Activated CD8-positive, alpha-beta T cell treated with anti-CD3 and anti-CD28 coated beads, Interleukin-2, amount 10 ng/mL, durations not matched to agents 7 days and 5 days (primary cell): ENCODE measurements at regions not wholly inside any gene's neighbourhood (a gene's known extent, or its start where the extent isn't known, plus 50 kb on each side); places are given as distances from the start of the nearest gene placed in this dataset.

Source experiments
- ATAC-seq: fragments of 150-1000 bp; cut with Tn5 transposase; one replicate; pipeline ENCODE4 v1.10.0; 2021; ENCODE audit warnings: moderate library complexity
- CTCF ChIA-PET: fragments of 350-600 bp; sonication (Branson Sonifier 250); formaldehyde crosslinking; loops from one replicate; lab custom pipeline; 2021; ENCODE audit warnings: antibody characterized with exemption; lab: Charles Lee
- POLR2A ChIA-PET: fragments of 350-600 bp; sonication (Branson Sonifier 250); formaldehyde crosslinking; loops from one replicate; lab custom pipeline; 2021; ENCODE audit warnings: antibody characterized with exemption; lab: Charles Lee
- DNase-seq: peaks from one replicate; pipeline ENCODE4 v3.0.0-alpha.2; 2020
- H3K27ac Mint-ChIP-seq: one replicate; pipeline ENCODE4 v1.8.0; 2021; ENCODE audit warnings: mild to moderate bottlenecking, mixed read lengths
- H3K27me3 Mint-ChIP-seq: one replicate; pipeline ENCODE4 v1.8.0; 2021; ENCODE audit warnings: low read depth, mixed read lengths
- H3K36me3 Mint-ChIP-seq: one replicate; pipeline ENCODE4 v1.8.0; 2021; ENCODE audit warnings: low read depth, mixed read lengths
- H3K4me1 Mint-ChIP-seq: one replicate; pipeline ENCODE4 v1.8.0; 2021; ENCODE audit warnings: low read depth, mixed read lengths
- H3K4me3 Mint-ChIP-seq: one replicate; pipeline ENCODE4 v1.8.0; 2021; ENCODE audit warnings: mild to moderate bottlenecking, mixed read lengths
- H3K9me3 Mint-ChIP-seq: one replicate; pipeline ENCODE4 v1.8.0; 2022; ENCODE audit warnings: mixed read lengths; ENCODE audit not compliant: insufficient read depth

GRCh38 chr15:98321896-98322295, 326.4 kb upstream of the IGF1R start:
- Mint-ChIP-seq H3K27me3 (no peaks in the 10 kb centered on the region), H3K27ac (no peak overlapping the region), H3K4me1 (no peaks in the 10 kb centered on the region), H3K4me3 (no peak overlapping the region), H3K36me3 (no peaks in the 10 kb centered on the region), H3K9me3 (peaks cover 12% of the 10 kb centered on the region)
- CTCF ChIA-PET: no interaction called here
- no peak for DNase-seq
- POLR2A ChIA-PET: no interaction called here
- no peak for ATAC-seq

- ATAC-seq: no peak
- H3K9me3 Mint-ChIP-seq: peaks cover 12% of the 10 kb centered on the region
- H3K4me1 Mint-ChIP-seq: no peaks in the 10 kb centered on the region
- ChIA-PET CTCF (no interaction called here), POLR2A (no interaction called here)
- H3K27me3 Mint-ChIP-seq: no peaks in the 10 kb centered on the region
- no peak for DNase-seq
- H3K4me3 Mint-ChIP-seq: no peak overlapping the region
- H3K27ac Mint-ChIP-seq: no peak overlapping the region
- H3K36me3 Mint-ChIP-seq: no peaks in the 10 kb centered on the region
These were observed 325.8 kb upstream of the IGF1R start for GRCh38 chr15:98322581-98322980.

- Mint-ChIP-seq H3K9me3 (peaks cover 9% of the 10 kb centered on the region), H3K4me1 (no peaks in the 10 kb centered on the region), H3K27me3 (no peaks in the 10 kb centered on the region), H3K36me3 (no peaks in the 10 kb centered on the region), H3K27ac (no peak overlapping the region), H3K4me3 (no peak overlapping the region)
- ChIA-PET CTCF (interaction anchor here (1.8 kb wide), 1 partner anchor 13 kb away, joined by 7 read pairs; no protein-coding TSS in a partner anchor), POLR2A (no interaction called here)
- ATAC-seq (no peak), DNase-seq (no peak)
These were observed 323.9 kb upstream of the IGF1R start for GRCh38 chr15:98324341-98324970.

GRCh38 chr15:98326804-98327203, 321.5 kb upstream of the IGF1R start:
- POLR2A ChIA-PET: no interaction called here
- no peak for DNase-seq
- no peaks in the 10 kb centered on the region for H3K27me3 Mint-ChIP-seq
- H3K4me1 Mint-ChIP-seq: no peaks in the 10 kb centered on the region
- H3K9me3 Mint-ChIP-seq: peaks cover 9% of the 10 kb centered on the region
- H3K27ac Mint-ChIP-seq: no peak overlapping the region
- CTCF ChIA-PET: interaction anchor here (1.0 to 1.2 kb wide), 2 partner anchors 15 to 102 kb away, joined by 3 to 4 read pairs; no protein-coding TSS in a partner anchor
- ATAC-seq: no peak
- no peaks in the 10 kb centered on the region for H3K36me3 Mint-ChIP-seq
- H3K4me3 Mint-ChIP-seq: no peak overlapping the region

- Mint-ChIP-seq H3K27me3 (no peaks in the 10 kb centered on the region), H3K27ac (no peak overlapping the region), H3K4me3 (no peak overlapping the region), H3K36me3 (no peaks in the 10 kb centered on the region), H3K9me3 (peaks cover 9% of the 10 kb centered on the region), H3K4me1 (no peaks in the 10 kb centered on the region)
- no peak for ATAC-seq
- ChIA-PET CTCF (no interaction called here), POLR2A (no interaction called here)
- no peak for DNase-seq
These were observed 318.1 kb upstream of the IGF1R start for GRCh38 chr15:98330258-98330657.

- no peak for ATAC-seq
- no peak overlapping the region for H3K27ac Mint-ChIP-seq
- POLR2A ChIA-PET: interaction anchor here (0.8 kb wide), 1 partner anchor 17 kb away, joined by 4 read pairs; no protein-coding TSS in a partner anchor
- peaks cover 3% of the 10 kb centered on the region for H3K9me3 Mint-ChIP-seq
- no peak overlapping the region for H3K4me3 Mint-ChIP-seq
- no peaks in the 10 kb centered on the region for H3K27me3 Mint-ChIP-seq
- no peak for DNase-seq
- CTCF ChIA-PET: no interaction called here
- no peaks in the 10 kb centered on the region for H3K4me1 Mint-ChIP-seq
- no peaks in the 10 kb centered on the region for H3K36me3 Mint-ChIP-seq
These were observed 317.5 kb upstream of the IGF1R start for GRCh38 chr15:98330692-98331435.

- CTCF ChIA-PET: no interaction called here
- no peak for ATAC-seq
- Mint-ChIP-seq H3K27me3 (no peaks in the 10 kb centered on the region), H3K4me3 (no peak overlapping the region), H3K9me3 (no peaks in the 10 kb centered on the region), H3K27ac (no peak overlapping the region), H3K4me1 (no peaks in the 10 kb centered on the region), H3K36me3 (no peaks in the 10 kb centered on the region)
- no peak for DNase-seq
- POLR2A ChIA-PET: interaction anchor here (0.8 kb wide), 1 partner anchor 16 kb away, joined by 4 read pairs; no protein-coding TSS in a partner anchor
These were observed 316.7 kb upstream of the IGF1R start for GRCh38 chr15:98331676-98332075.

GRCh38 chr15:98333251-98333650, 315.1 kb upstream of the IGF1R start:
- POLR2A ChIA-PET: no interaction called here
- no peak for ATAC-seq
- no peaks in the 10 kb centered on the region for H3K27me3 Mint-ChIP-seq
- CTCF ChIA-PET: interaction anchor here (1.6 kb wide), 1 partner anchor 22 kb away, joined by 5 read pairs; no protein-coding TSS in a partner anchor
- H3K36me3 Mint-ChIP-seq: no peaks in the 10 kb centered on the region
- DNase-seq: no peak
- no peaks in the 10 kb centered on the region for H3K4me1 Mint-ChIP-seq
- H3K27ac Mint-ChIP-seq: no peak overlapping the region
- no peaks in the 10 kb centered on the region for H3K9me3 Mint-ChIP-seq
- no peak overlapping the region for H3K4me3 Mint-ChIP-seq

GRCh38 chr15:98342911-98343310, 305.4 kb upstream of the IGF1R start:
- H3K36me3 Mint-ChIP-seq: no peaks in the 10 kb centered on the region

GRCh38 chr15:98344591-98344990, 303.7 kb upstream of the IGF1R start:
- ATAC-seq: no peak
- ChIA-PET CTCF (interaction anchor here (0.6 kb wide), 1 partner anchor 81 kb away, joined by 3 read pairs; no protein-coding TSS in a partner anchor), POLR2A (no interaction called here)
- H3K36me3 Mint-ChIP-seq: no peaks in the 10 kb centered on the region
- no peak overlapping the region for H3K4me3 Mint-ChIP-seq
- no peaks in the 10 kb centered on the region for H3K27me3 Mint-ChIP-seq
- H3K9me3 Mint-ChIP-seq: no peaks in the 10 kb centered on the region
- no peaks in the 10 kb centered on the region for H3K4me1 Mint-ChIP-seq
- DNase-seq: no peak
- H3K27ac Mint-ChIP-seq: no peak overlapping the region

More at GRCh38 chr15:98342911-98343310, 305.4 kb upstream of the IGF1R start:
- H3K27ac Mint-ChIP-seq: no peak overlapping the region
- DNase-seq (no peak), ATAC-seq (no peak)
- CTCF ChIA-PET: no interaction called here
- no peak overlapping the region for H3K4me3 Mint-ChIP-seq
- no peaks in the 10 kb centered on the region for H3K4me1 Mint-ChIP-seq
- H3K9me3 Mint-ChIP-seq: no peaks in the 10 kb centered on the region
- POLR2A ChIA-PET: no interaction called here
- H3K27me3 Mint-ChIP-seq: no peaks in the 10 kb centered on the region

GRCh38 chr15:98347001-98347400, 301.3 kb upstream of the IGF1R start:
- no peaks in the 10 kb centered on the region for H3K27me3 Mint-ChIP-seq
- no peak overlapping the region for H3K4me3 Mint-ChIP-seq
- DNase-seq: no peak
- POLR2A ChIA-PET: interaction anchor here (1.3 kb wide), 1 partner anchor 16 kb away, joined by 4 read pairs; no protein-coding TSS in a partner anchor
- H3K9me3 Mint-ChIP-seq: no peaks in the 10 kb centered on the region
- H3K36me3 Mint-ChIP-seq: no peaks in the 10 kb centered on the region
- CTCF ChIA-PET: no interaction called here
- ATAC-seq: no peak
- no peaks in the 10 kb centered on the region for H3K4me1 Mint-ChIP-seq
- no peak overlapping the region for H3K27ac Mint-ChIP-seq

- CTCF ChIA-PET: no interaction called here
These were observed 300.5 kb upstream of the IGF1R start for GRCh38 chr15:98347866-98348265.

More at GRCh38 chr15:98347866-98348265, 300.5 kb upstream of the IGF1R start:
- Mint-ChIP-seq H3K27ac (no peak overlapping the region), H3K36me3 (no peaks in the 10 kb centered on the region), H3K27me3 (no peaks in the 10 kb centered on the region), H3K9me3 (no peaks in the 10 kb centered on the region), H3K4me3 (no peak overlapping the region), H3K4me1 (no peaks in the 10 kb centered on the region)
- POLR2A ChIA-PET: interaction anchor here (1.3 kb wide), 1 partner anchor 17 kb away, joined by 4 read pairs; no protein-coding TSS in a partner anchor
- no peak for DNase-seq
- no peak for ATAC-seq
